ENCODE measurements at regions not wholly inside any gene's neighbourhood (a gene's known extent, or its start where the extent isn't known, plus 50 kb on each side); places are given as distances from the start of the nearest gene placed in this dataset.

DNA sequence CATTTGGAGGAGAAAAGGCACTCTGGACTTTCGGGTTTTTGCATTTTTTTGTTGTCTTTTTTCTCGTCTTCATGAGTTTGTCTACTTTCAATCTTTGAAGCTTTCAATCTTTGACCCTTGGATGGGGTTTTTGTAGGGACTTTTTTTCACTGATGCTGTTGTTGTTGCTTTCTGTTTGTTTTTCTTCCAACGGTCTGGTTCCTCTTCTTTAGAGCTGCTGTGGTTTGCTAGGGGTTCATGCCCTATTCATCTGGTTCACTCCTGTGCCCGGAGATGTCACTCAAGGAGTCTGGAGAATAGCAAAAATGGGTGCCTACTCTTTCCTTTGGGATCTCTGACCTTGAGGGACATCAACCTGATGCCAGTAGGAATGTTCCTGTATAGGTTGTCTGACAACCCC lies 378.6 kb upstream of the TYRP1 start:
- TF ChIP-seq ZNF274 (IDR thresholded peaks at IDR 0.05; ENCODE audit: low read depth, low read length) (no peak), SUZ12 (IDR thresholded peaks at IDR 0.05; ENCODE audit: extremely low read depth, insufficient read depth, insufficient read length) (no peak)
